ENCODE measurements at regions not wholly inside any gene's neighbourhood (a gene's known extent, or its start where the extent isn't known, plus 50 kb on each side); places are given as distances from the start of the nearest gene placed in this dataset.

- Histone ChIP-seq H3K4me1 (ENCODE audit: insufficient read depth, low read length) (peaks cover 5% of the 10 kb centered on the region; the same call in 1 of the 2 replicates), H3K79me2 (ENCODE audit: insufficient read depth, low read length) (no peaks in the 10 kb centered on the region), H3K36me3 (replicated peaks in 1 of 2; ENCODE audit: control insufficient read depth in 1 of 2, insufficient read depth in 2 of 2, low read length in 2 of 2) (no peaks in the 10 kb centered on the region), H3K4me3 (replicated peaks in 1 of 3; ENCODE audit: insufficient read depth in 1 of 3, low read depth in 2 of 3, low read length in 3 of 3) (no peak overlapping the region), H3K9me3 (ENCODE audit: low read length) (no peaks in the 10 kb centered on the region), H3K27ac (ENCODE audit: extremely low read length, insufficient read depth, low read length) (no peak overlapping the region), H2AFZ (ENCODE audit: low read length) (no peak overlapping the region), H3K9ac (ENCODE audit: insufficient read depth, low read depth, low read length) (no peak overlapping the region), H3K27me3 (ENCODE audit: control insufficient read depth in 1 of 2, insufficient read depth in 2 of 2, low read length in 2 of 2) (no peaks in the 10 kb centered on the region), H3K4me2 (ENCODE audit: low read depth, low read length) (no peak overlapping the region), H4K20me1 (ENCODE audit: insufficient read depth, low read length) (no peaks in the 10 kb centered on the region)
- FAIRE-seq: no peak
- no peak for DNase-seq (ENCODE audit: low spot score)
- POLR2A ChIA-PET: no interaction called here
- CTCF ChIA-PET (ENCODE audit: low intra/inter-chr PET ratio, low total read pairs): no interaction called here
- BruUV-seq (replicated peaks): no TSS peak
- in situ Hi-C loops (cut with HindIII; ENCODE audit: extremely low pct_ligation_motif_present, low pct_unique_long_range_greater_than_20kb): no loop called here
- WGBS (ENCODE audit: low lambda C conversion rate): 55% methylated on average over 3 of the region's 3 CpGs
- 0 out of 2 replicates have a peak, but pooled peaks have one; percentile 14 for TF ChIP-seq HNF4A (CRISPR knock-in tag; IDR thresholded peaks at IDR 0.05)
- no peak for TF ChIP-seq ZNF883 (CRISPR knock-in tag; IDR thresholded peaks at IDR 0.05; ENCODE audit: not compliant biosample characterization)
- intact Hi-C loops (cut with micrococcal nuclease; ENCODE audit: unreplicated experiment): no loop called here
- peak; percentile 67 for ATAC-seq
Measured at GRCh38 chr5:94080390-94080789, 339.0 kb upstream of the POU5F2 start.

- 97% methylated on average over 3 of the region's 3 CpGs for WGBS (ENCODE audit: low lambda C conversion rate)
- intact Hi-C loops (cut with micrococcal nuclease; ENCODE audit: unreplicated experiment): no loop called here
Measured at GRCh38 chr5:94072116-94072515, 330.7 kb upstream of the POU5F2 start.

More at GRCh38 chr5:94072116-94072515, 330.7 kb upstream of the POU5F2 start:
- no peak overlapping the region for H3K27ac ChIP-seq (ENCODE audit: extremely low read length, insufficient read depth, low read length)
- no peak for ATAC-seq
- no peak for TF ChIP-seq SKIL (CRISPR knock-in tag; IDR thresholded peaks at IDR 0.05; ENCODE audit: borderline replicate concordance)
- TF ChIP-seq EED (CRISPR knock-in tag; IDR thresholded peaks at IDR 0.05): no peak
- TF ChIP-seq HNRNPUL1 (IDR thresholded peaks at IDR 0.05; ENCODE audit: low read depth, low read length): no peak
- no peak for TF ChIP-seq KLF9 (CRISPR knock-in tag; IDR thresholded peaks at IDR 0.05; ENCODE audit: low read depth)
- TF ChIP-seq ATF1 (CRISPR knock-in tag; IDR thresholded peaks at IDR 0.05): no peak
- no peak for TF ChIP-seq FOXK1 (CRISPR knock-in tag; IDR thresholded peaks at IDR 0.05; ENCODE audit: borderline replicate concordance, low read depth)
- no peak for TF ChIP-seq ZNF572 (CRISPR knock-in tag; IDR thresholded peaks at IDR 0.05)
- TF ChIP-seq IRX3 (CRISPR knock-in tag; IDR thresholded peaks at IDR 0.05; ENCODE audit: borderline replicate concordance, low read depth): no peak
- TF ChIP-seq ZNF263 (CRISPR knock-in tag; IDR thresholded peaks at IDR 0.05): no peak
- TF ChIP-seq RBM39 (IDR thresholded peaks at IDR 0.05; ENCODE audit: low read depth, low read length, poor library complexity, severe bottlenecking): no peak
- TF ChIP-seq ELF1 (CRISPR knock-in tag; IDR thresholded peaks at IDR 0.05): no peak
- no peak overlapping the region for H3K4me2 ChIP-seq (ENCODE audit: low read depth, low read length)
- in situ Hi-C loops (cut with HindIII; ENCODE audit: extremely low pct_ligation_motif_present, low pct_unique_long_range_greater_than_20kb): no loop called here
- CTCF ChIA-PET (ENCODE audit: low intra/inter-chr PET ratio, low total read pairs): no interaction called here
- 0 out of 2 replicates have a peak, but pooled peaks cover under 1% of the 10 kb centered on the region for H3K9me3 ChIP-seq (ENCODE audit: low read length)
- no peaks in the 10 kb centered on the region for H3K79me2 ChIP-seq (ENCODE audit: insufficient read depth, low read length)
- POLR2A ChIA-PET: no interaction called here
- no peak for DNase-seq (ENCODE audit: low spot score)
- H3K9ac ChIP-seq (ENCODE audit: insufficient read depth, low read depth, low read length): no peak overlapping the region
- no peaks in the 10 kb centered on the region for H4K20me1 ChIP-seq (ENCODE audit: insufficient read depth, low read length)
- H2AFZ ChIP-seq (ENCODE audit: low read length): no peak overlapping the region
- no peak for FAIRE-seq
- H3K27me3 ChIP-seq (ENCODE audit: control insufficient read depth in 1 of 2, insufficient read depth in 2 of 2, low read length in 2 of 2): no peaks in the 10 kb centered on the region; a peak in 1 of 5 replicates
- no peaks in the 10 kb centered on the region for H3K36me3 ChIP-seq (replicated peaks in 1 of 2; ENCODE audit: control insufficient read depth in 1 of 2, insufficient read depth in 2 of 2, low read length in 2 of 2)
- H3K4me1 ChIP-seq (ENCODE audit: insufficient read depth, low read length): no peaks in the 10 kb centered on the region
- H3K4me3 ChIP-seq (replicated peaks in 1 of 3; ENCODE audit: insufficient read depth in 1 of 3, low read depth in 2 of 3, low read length in 3 of 3): no peak overlapping the region
- BruUV-seq (replicated peaks): no TSS peak

Data from HepG2 (cell line).